H1 (cell line): ENCODE measurements at regions not wholly inside any gene's neighbourhood (a gene's known extent, or its start where the extent isn't known, plus 50 kb on each side); places are given as distances from the start of the nearest gene placed in this dataset.
"Not testable (repeated sequence)": the region's sequence is repeated elsewhere in the genome, so short reads cannot be mapped to it uniquely, and the experiment has no call there.

Experiments
- CEBPB ChIP-seq: IDR thresholded peaks from 2 replicates; pipeline ENCODE4 v1.6.1; 2012; ENCODE audit warnings: low read depth, low read length
- CHD2 ChIP-seq: IDR thresholded peaks from 2 replicates; pipeline ENCODE4 v1.6.1; 2012; ENCODE audit warnings: low read length, improper control_type of control experiment
- CREB1 ChIP-seq: IDR thresholded peaks from 2 replicates; pipeline ENCODE4 v1.6.1; 2012; ENCODE audit warnings: inconsistent platforms
- CTCF ChIP-seq, 3 experiments: IDR thresholded peaks; 1 replicate in 2 of 3; 2 replicates in 1 of 3; pipeline versions ENCODE4 v1.5.1 to v1.6.1; 2011; ENCODE audit warnings: low read length in 3 of 3, mild to moderate bottlenecking in 3 of 3, inconsistent platforms in 2 of 3, low read depth in 1 of 3, moderate library complexity in 1 of 3; ENCODE audit not compliant: insufficient read depth in 1 of 3; ENCODE audit errors: control extremely low read depth in 1 of 3
- EZH2 ChIP-seq: fragments of 200-600 bp; sonication (generic); IDR thresholded peaks from 2 replicates; pipeline ENCODE4 v1.7.1; 2012; ENCODE audit warnings: low read depth, mild to moderate bottlenecking, moderate library complexity, low read length, inconsistent platforms; ENCODE audit not compliant: severe bottlenecking
- POLR2A ChIP-seq, 2 experiments: IDR thresholded peaks; 1 replicate in 1 of 2; 2 replicates in 1 of 2; pipeline ENCODE4 v1.6.1; 2011; ENCODE audit warnings: low read depth in 2 of 2, low read length in 2 of 2, mild to moderate bottlenecking in 2 of 2; ENCODE audit errors: control extremely low read depth in 1 of 2
- POLR2AphosphoS5 ChIP-seq: IDR thresholded peaks from 2 replicates; pipeline ENCODE4 v1.6.1; 2011; ENCODE audit warnings: low read depth, low read length
- RNF2 ChIP-seq: fragments of 200-900, 300-1000 bp; sonication (generic); IDR thresholded peaks from 2 replicates; pipeline ENCODE4 v1.7.1; 2016; ENCODE audit warnings: borderline replicate concordance, low read depth, mild to moderate bottlenecking, antibody characterized with exemption, low read length; ENCODE audit not compliant: poor library complexity, severe bottlenecking; ENCODE audit errors: missing control alignments
- SIN3A ChIP-seq, 2 experiments: IDR thresholded peaks in 1 of 2; conservative IDR thresholded peaks in 1 of 2; 2 replicates each; pipeline ENCODE4 v1.6.1; 2011 to 2012; ENCODE audit warnings: low read length in 2 of 2, improper control_type of control experiment in 1 of 2, low read depth in 1 of 2, mild to moderate bottlenecking in 1 of 2
- USF2 ChIP-seq: IDR thresholded peaks from 2 replicates; pipeline ENCODE4 v1.6.1; 2011; ENCODE audit warnings: low read length, improper control_type of control experiment

GRCh38 chr21:5019120-5019519, 5502.3 kb upstream of the TPTE start:
- TF ChIP-seq POLR2A (IDR thresholded peaks at IDR 0.05; ENCODE audit: control extremely low read depth in 1 of 2, low read depth in 2 of 2, low read length in 2 of 2); POLR2AphosphoS5; CHD2; CTCF (IDR thresholded peaks at IDR 0.05; ENCODE audit: control extremely low read depth in 1 of 3, insufficient read depth in 1 of 3, low read depth in 1 of 3, low read length in 3 of 3); EZH2; RNF2; USF2; SIN3A (conservative IDR thresholded peaks at IDR 0.05 in 1 of 2, IDR thresholded peaks at IDR 0.05 in 1 of 2; ENCODE audit: low read depth in 1 of 2, low read length in 2 of 2); CREB1; CEBPB: not testable (repeated sequence)
